ENCODE measurements at regions not wholly inside any gene's neighbourhood (a gene's known extent, or its start where the extent isn't known, plus 50 kb on each side); places are given as distances from the start of the nearest gene placed in this dataset.

GRCh38 chr2:18907937-18908336, 318.6 kb upstream of the NT5C1B start:
- intact Hi-C loops (cut with DNase I, micrococcal nuclease), result no loop called here
- H3K4me3 ChIP-seq, result no peak overlapping the region

GRCh38 chr2:18907508-18907907, 318.1 kb upstream of the NT5C1B start:
- Histone ChIP-seq H3K4me1 (ENCODE audit: low read depth) (no peaks in the 10 kb centered on the region), H3K4me3 (no peak overlapping the region), H3K9me3 (no peaks in the 10 kb centered on the region), H3K36me3 (ENCODE audit: low read depth) (no peaks in the 10 kb centered on the region)
- no peak for TF ChIP-seq CTCF (IDR thresholded peaks at IDR 0.05)
- intact Hi-C loops (cut with DNase I, micrococcal nuclease), result no loop called here
- ATAC-seq, result no peak
- DNase-seq, result no peak

More at GRCh38 chr2:18907937-18908336, 318.6 kb upstream of the NT5C1B start:
- no peak for ATAC-seq
- Histone ChIP-seq H3K9me3 (no peaks in the 10 kb centered on the region), H3K4me1 (ENCODE audit: low read depth) (no peaks in the 10 kb centered on the region), H3K36me3 (ENCODE audit: low read depth) (no peaks in the 10 kb centered on the region)
- TF ChIP-seq CTCF (IDR thresholded peaks at IDR 0.05), result no peak
- no peak for DNase-seq

- Histone ChIP-seq H3K9me3 (no peaks in the 10 kb centered on the region), H3K36me3 (ENCODE audit: low read depth) (no peaks in the 10 kb centered on the region), H3K4me1 (ENCODE audit: low read depth) (no peaks in the 10 kb centered on the region), H3K4me3 (no peak overlapping the region)
- intact Hi-C loops (cut with DNase I, micrococcal nuclease), result no loop called here
- no peak for ATAC-seq
- TF ChIP-seq CTCF (IDR thresholded peaks at IDR 0.05), result no peak
- no peak for DNase-seq
Observed at GRCh38 chr2:18903750-18904149, 314.4 kb upstream of the NT5C1B start.

- no peak for DNase-seq
Observed at GRCh38 chr2:18901242-18901641, 311.9 kb upstream of the NT5C1B start.

GRCh38 chr2:18900691-18901141, 311.3 kb upstream of the NT5C1B start:
- no peaks in the 10 kb centered on the region for H3K9me3 ChIP-seq
- TF ChIP-seq CTCF (IDR thresholded peaks at IDR 0.05), result no peak
- H3K4me1 ChIP-seq (ENCODE audit: low read depth), result no peaks in the 10 kb centered on the region
- H3K4me3 ChIP-seq, result no peak overlapping the region
- intact Hi-C loops (cut with DNase I, micrococcal nuclease), result no loop called here
- DNase-seq (no peak), ATAC-seq (no peak)
- no peaks in the 10 kb centered on the region for H3K36me3 ChIP-seq (ENCODE audit: low read depth)

More at GRCh38 chr2:18901242-18901641, 311.9 kb upstream of the NT5C1B start:
- intact Hi-C loops (cut with DNase I, micrococcal nuclease), result no loop called here
- Histone ChIP-seq H3K9me3 (no peaks in the 10 kb centered on the region), H3K4me1 (ENCODE audit: low read depth) (no peaks in the 10 kb centered on the region), H3K36me3 (ENCODE audit: low read depth) (no peaks in the 10 kb centered on the region), H3K4me3 (no peak overlapping the region)
- ATAC-seq, result no peak
- TF ChIP-seq CTCF (IDR thresholded peaks at IDR 0.05), result no peak

- ATAC-seq (no peak), DNase-seq (no peak)
- H3K4me3 ChIP-seq, result no peak overlapping the region
- intact Hi-C loops (cut with DNase I, micrococcal nuclease), result no loop called here
- no peaks in the 10 kb centered on the region for H3K4me1 ChIP-seq (ENCODE audit: low read depth)
- H3K9me3 ChIP-seq, result no peaks in the 10 kb centered on the region
- TF ChIP-seq CTCF (IDR thresholded peaks at IDR 0.05), result no peak
- H3K36me3 ChIP-seq (ENCODE audit: low read depth), result no peaks in the 10 kb centered on the region
Observed at GRCh38 chr2:18899725-18900124, 310.4 kb upstream of the NT5C1B start.
